GM18861 (cell line): ENCODE measurements at regions not wholly inside any gene's neighbourhood (a gene's known extent, or its start where the extent isn't known, plus 50 kb on each side); places are given as distances from the start of the nearest gene placed in this dataset.
A peak's percentile ranks its signal among the peaks of the same experiment; 100 is the strongest.
"Not testable (repeated sequence)": the region's sequence is repeated elsewhere in the genome, so short reads cannot be mapped to it uniquely, and the experiment has no call there.

ENCODE experiments used
- ATAC-seq: cut with Tn5 transposase; IDR thresholded peaks from one replicate; pipeline ENCODE4 v1.9.1; 2021; ENCODE audit not compliant: unreplicated experiment

DNA sequence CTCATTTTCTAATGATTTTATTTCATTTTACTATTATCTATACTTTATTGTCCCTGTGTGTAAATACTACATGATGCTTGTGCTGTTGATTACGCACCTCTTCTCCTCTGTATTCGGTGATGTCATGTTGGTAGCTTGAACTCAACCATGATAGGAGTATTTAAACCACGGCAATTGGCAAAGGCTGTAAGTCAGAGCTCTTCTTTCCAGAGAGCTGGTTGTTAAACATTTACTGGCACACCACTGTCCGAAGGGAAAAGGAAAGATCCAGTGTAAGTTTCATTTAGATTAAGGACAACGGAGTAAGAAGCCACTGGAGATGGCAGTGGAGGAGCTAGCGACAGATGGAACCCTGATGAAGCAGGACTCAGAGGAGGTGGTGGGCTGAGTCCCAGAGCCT lies 93.4 kb upstream of the KCNE2 start:
- ATAC-seq = no peak

DNA sequence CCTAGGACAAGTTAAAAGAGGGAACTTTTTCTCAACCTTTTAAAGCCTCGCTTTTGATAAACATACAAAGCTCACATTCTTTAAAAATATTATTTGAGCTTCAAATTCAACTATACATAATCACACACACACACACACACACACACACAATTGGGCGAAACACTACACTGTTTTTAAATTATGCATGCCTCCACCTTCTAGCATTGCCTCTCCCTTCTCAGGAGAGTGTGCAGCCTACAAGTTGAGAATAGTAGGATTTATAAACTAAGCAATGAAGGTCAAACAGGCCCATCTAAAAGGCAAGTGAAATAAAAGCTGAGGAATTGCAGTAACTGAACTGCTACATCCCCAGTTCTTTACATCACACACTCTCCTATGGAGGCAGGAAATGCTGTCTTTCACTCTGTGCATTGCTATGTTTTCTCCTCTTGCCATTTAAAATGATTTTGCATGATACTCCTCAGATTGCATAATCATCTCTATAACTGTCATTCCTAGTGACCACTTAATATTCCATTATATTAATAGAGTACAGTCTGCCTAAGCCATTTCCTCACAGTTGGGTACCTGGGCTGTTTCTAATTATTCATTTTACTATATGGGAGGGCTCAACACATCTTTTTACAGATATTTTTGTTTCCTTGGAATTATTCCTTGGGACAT lies 92.5 kb upstream of the KCNE2 start:
- ATAC-seq = no peak

DNA sequence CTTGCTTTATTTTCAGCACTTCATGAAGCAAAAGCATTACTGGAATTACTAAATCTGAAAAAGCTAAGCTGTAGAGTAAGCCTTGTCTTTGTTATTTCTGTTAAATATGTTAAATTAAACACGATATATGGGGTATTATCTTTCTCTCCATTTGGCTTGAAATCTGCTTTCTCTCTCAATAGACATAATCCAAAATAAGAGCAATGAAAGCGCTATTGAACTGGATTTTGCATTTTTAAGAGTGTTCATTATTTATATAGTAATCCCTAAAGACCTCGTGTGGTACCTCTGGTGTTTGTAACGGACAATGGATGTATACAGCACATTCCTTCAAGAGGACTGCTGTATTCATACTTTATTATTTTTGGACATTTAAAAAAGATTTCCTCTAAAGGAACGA lies 91.5 kb upstream of the KCNE2 start:
- ATAC-seq = no peak

DNA sequence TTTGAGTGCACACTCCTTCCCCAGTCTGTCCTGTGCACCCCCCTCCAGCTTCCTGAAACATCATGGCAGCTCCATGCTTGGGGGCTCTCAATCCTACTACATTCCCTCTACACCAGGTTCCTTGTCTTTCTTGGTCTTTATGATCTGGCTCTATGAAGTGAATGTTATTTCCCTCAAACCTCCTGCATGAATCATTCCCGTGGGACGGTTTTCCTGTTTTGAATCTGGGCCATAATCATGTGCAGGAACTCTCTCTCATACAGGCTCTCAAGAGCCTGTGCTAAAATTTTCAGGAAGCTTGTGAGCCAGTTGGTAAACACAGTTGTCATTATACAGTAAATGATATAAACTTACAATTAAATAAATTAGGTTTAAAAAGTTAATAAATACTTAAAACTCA lies 89.8 kb upstream of the KCNE2 start:
- ATAC-seq = no peak

DNA sequence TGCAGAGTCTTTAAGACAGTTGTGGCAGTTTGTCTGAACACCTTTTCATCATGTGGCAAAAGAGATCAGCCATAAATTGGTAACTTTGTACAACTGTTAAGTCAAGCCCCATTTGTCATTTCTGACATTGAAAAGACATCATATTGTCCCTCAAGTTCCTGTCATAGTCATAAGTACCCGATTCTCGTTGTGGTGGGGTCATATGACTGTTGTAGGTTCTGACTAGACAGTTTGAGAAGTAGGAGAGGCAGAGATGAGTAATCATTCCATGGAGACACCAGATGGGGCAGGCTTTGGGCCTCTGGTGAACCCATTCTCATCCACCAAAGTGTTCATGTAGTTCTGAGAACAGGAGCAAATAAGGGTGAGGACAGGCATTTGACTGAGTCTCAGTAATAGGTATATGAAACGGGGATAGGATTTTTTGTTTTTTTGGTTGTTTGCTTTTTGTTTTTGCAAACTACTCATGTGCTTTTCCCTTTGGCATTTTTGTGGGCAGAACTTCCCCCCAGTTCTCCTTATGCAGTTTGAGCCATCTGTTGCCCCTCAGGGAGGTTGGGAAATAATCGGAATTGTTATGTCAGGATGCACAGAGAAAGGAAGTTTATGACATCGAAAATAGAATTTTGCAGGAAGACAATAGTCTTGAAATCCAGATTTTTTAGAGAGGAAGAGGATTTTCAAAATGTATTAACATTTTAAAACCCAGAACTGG lies 86.9 kb upstream of the KCNE2 start:
- peak; percentile 42 for ATAC-seq

DNA sequence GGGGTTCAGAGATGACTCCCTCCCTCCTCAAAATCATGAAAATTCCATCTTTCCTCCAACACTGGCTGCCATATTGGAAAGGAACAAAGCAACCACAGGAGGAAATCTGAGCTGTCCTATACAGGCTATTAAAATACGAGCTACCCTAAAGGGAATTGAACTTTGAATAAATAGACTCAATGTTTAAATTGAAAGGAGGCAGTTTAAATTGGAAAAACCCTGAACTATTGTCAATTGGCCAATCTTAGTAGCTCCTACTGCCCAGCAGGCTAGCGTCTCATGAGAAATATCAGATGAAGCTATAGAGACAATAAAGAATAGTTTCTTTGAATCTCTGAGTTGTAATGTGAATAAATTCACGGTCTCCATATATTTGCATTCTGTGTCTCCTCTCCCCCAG lies 85.4 kb upstream of the KCNE2 start:
- no peak for ATAC-seq

DNA sequence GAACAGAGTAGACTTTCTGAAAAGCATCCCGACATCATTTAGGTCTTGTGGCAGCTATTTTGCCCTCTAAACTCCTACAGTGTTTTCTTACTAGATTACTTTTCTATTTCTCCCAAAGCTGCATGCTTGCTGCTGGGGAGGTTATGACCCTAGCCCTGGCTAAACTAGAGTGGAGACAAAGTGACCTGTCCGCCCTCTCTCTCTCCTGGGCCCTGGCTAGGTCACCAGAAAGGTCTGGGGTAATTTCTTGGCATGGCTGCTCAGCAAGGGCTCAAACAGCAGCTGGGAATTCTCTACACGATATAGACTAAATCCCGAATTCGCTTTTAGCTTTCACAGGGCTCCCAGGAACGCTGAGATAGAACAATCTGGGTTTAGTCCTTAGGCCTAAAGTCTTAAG lies 84.5 kb upstream of the KCNE2 start:
- no peak for ATAC-seq

DNA sequence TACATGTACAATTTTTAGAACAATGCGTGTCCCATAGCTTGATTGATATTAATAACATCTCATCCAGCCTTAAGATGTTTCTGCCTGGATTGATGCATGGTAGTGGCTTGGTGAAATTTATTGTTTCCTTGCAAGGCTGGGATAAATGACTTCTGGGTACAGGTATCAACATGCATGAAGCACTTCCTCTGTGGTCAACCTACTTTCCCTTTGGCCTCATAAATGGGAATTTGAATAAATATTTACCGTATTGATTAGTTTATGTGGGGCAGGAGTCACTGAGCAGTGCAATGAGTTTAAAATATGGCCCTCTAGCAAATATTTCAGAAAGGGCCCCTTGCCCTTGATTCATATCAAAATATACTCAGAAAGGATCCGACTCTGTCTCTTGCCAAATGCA lies 83.9 kb upstream of the KCNE2 start:
- no peak for ATAC-seq

DNA sequence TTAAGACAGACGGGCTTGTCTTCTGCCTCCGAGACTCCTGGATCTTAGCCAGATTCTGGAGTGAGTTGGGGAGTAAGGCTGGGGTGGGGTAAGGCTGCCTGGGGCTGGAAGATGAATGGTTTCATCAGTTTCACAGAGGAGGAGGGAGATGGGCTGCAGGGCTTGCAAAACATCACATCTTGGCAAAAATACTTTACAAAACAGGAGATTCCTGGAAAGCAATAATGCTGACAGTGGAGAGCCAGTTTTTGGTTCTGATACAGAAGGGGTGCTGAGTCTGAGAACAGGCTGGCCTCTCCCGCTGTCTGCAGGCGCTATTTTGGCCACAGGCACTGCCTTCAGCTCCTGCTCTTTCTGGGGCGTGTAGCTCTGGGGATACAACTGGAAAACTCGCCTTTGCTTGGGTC lies 83.4 kb upstream of the KCNE2 start:
- ATAC-seq = no peak

DNA sequence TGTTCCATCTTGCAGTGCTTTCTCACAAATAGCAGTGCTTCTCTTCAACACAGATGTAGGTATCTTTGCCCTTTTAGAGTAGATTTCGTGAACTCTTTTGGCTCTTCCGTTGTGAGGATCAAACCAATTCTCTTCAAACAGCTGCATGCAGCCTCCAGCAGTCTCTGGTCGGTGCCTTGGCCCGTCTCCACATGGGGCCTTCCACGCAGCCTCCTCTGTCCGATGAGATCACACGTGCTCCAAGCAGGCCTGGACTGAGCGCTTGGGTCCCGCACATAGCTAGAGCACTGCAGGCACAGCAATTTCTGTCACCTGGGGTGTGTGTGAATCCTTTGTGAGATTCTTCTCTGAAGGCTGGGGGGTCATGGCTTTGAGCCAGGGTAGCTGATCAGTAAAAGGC lies 82.8 kb upstream of the KCNE2 start:
- no peak for ATAC-seq

DNA sequence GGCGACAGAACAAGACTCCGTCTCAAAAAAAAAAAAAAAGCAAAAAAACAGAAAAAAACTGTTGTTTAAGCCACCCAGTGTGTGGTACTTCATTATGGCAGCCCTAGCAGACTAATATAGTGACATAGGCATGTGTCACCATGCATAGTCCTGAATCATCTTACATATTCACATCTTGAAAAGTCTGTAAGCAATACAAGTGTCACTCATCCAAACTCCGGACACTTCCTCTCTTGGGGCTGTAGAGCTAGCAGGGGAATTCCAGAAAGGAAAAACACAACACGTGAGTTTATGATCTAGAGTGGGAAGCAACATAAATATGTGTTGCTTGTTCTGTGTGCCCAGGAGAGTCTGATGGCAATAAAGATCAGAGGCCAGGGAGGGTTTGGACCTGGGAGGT lies 81.6 kb upstream of the KCNE2 start:
- no peak for ATAC-seq

DNA sequence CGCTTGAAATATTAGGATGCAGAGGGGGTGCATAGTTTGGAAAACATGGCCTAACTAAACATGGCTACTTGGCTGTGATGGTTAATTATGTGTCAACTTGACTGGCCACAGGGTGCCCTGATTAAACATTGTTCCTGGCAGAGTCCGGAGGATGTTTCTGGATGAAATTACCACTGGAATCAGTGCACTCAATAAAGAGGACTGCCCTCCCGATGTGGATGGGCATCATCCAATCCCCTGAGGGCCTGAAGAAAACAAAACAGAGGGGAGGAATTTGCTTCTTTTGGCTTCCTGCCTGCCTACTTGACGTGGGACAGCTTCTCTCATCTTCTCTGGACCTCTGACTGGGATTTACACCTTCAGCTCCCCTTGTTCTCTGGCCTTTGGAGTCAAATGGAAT lies 79.1 kb upstream of the KCNE2 start:
- no peak for ATAC-seq

DNA sequence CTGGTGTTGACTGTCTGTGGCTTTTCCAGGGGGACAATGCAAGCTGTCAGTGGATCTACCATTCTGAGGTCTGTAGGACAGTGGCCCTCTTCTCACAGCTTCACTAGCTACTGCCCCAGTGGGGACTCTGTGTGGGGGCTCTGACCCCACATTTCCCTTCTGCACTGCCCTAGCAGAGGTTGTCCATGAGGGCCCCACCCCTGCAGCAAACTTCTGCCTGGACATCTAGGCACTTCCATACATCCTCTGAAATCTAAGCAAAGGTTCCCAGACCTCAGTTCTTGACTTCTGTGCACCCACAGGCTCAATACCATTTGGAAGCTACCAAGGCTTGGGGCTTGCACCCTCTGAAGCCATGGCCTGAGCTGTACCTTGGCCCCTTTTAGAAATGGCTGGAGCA lies 75.8 kb upstream of the KCNE2 start:
- not testable (repeated sequence) for ATAC-seq

DNA sequence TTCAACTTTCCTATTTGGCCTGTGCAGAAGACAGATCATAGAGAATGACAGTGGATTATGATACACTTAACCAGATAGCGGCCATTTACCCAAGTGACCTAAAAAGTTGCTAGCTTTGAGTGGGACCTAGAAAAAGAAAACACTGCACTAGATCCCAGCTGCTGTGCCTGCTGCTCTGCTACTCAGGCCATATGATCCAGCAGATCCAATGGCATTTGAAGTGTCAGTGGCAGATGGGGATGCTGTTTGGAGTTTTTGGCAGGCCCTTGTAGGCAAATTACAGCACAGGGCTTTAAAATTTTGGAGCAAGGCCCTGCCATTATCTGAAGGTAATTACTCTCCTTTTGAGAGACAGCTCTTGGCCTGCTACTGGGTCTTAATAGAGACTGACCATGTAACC lies 74.0 kb upstream of the KCNE2 start:
- ATAC-seq = no peak

DNA sequence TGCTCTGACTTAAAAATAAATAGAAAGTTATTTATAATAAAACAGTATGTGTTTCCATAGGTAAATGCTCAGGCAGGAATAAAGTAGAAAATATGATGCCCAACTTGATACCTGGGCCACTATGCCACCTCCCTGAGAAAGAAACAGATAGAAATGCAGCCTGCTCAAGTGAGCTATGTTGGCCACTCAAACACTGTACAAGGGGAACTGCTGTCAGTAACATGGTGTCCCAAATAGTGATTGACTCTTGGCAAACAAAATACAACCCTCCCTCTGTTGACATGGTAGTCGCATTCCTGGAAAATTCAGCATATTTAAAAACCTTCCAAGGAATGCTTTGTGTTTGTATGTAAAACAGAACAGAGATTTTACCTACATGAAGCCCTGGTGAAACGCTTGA lies 66.9 kb upstream of the KCNE2 start:
- ATAC-seq = no peak

DNA sequence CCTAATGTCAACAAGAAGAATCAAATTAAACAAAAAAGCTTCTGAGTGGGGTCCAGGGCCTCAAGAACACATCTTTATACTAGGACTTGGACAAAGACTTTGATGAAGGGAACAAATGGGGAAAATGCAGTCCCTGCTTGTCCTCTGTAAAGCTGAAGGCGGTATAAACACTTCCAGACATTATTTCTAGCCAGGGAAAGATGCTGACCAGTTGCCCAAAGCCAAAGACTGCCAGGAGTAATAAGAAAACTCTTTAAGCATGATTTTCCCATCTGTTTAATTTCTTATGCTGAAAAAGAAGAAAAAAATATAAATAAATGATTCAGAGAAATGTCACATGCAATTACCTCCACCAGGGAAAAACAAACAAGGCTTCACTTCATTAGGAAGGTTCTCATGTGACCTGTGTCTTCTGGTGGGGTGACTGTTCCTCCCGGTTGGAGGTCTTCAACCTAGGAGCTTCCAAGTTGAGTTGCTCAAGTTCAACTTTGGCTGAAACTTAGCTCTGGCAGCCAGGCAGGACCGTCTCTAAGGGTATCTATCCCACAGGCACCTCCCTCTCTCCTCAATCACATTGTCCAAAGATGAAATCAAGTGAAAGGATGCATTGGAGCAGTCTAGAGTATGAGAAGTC lies 65.2 kb upstream of the KCNE2 start:
- no peak for ATAC-seq

DNA sequence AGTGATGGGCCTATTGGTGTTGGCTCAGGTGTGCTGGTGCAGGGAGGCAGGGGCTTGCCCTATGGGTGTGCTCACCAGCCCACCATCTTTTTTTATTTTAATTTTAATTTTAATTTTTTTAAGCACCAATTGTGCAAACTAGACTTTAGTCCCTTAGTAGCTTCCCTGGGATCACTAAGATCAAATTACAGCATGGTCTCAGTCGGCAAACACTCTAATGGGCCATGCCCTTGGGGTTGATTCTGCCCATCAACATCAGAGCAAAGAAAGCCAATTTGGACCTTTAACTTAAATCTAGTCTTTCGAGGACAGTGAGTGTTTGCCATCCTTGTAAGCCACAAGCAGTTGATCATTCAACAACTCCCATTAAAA lies 64.7 kb upstream of the KCNE2 start:
- ATAC-seq = no peak

DNA sequence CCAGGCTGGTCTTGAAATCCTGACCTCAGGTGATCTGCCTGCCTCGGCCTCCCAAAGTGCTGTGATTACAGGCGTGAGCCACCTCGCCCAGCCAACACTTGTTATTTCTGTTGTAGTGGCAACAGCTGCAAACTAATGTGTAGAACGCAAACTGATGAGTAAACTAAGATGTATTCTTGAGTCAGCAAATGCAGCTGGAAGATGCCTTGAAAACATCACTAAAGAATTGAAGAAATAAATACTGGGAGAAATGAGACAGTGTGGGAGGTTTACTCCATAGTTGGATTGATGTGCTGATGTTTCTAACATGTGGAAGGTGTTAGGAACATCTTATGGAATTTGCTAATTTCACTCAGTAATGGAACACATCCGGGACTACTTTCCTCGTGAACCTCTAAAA lies 61.3 kb upstream of the KCNE2 start:
- ATAC-seq = no peak

DNA sequence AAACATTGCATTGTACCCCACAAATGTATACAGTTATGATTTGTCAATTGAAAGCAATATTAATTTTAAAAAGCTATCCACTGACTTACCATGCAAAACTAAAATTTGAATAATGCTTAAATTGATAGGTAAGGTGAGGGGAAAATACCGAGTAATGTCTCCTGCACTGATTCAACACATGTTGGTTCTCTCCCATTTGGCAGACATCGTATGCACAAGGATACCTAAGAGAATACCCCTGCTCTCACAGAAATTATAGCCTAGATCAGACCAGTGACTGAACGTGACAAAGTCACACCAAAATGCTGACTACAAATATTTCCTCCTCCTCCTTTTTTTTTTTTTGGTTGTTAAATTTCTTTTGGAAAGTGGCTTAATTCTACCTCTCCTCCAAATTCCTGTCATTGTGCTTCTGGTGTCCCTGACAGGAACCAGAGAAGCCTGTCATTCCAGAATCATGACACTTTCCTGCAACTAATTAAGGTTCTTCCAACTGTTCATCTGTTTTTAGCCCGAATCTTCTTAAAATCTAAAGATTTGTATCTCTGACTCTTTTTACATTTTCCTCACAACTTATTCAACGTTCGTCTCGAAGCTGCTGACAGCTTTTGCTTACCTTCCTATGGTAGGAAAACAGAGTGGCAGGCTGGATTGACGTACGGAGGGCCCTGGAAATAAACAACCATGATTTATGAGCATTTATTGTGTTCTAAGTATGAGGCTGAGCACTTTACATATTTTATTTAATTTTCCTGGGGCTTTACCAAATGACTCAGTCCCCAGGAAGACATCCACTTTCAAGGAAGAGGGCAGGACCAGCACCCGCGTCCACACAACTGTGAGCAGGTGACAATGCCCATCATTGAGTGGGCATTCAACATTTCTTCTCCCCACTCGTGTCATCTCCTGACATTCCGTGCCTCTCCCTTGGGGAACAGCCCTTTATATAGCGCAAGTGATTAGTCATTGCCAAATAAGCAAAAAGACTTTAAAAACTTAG lies 57.9 kb upstream of the KCNE2 start:
- ATAC-seq = no peak

DNA sequence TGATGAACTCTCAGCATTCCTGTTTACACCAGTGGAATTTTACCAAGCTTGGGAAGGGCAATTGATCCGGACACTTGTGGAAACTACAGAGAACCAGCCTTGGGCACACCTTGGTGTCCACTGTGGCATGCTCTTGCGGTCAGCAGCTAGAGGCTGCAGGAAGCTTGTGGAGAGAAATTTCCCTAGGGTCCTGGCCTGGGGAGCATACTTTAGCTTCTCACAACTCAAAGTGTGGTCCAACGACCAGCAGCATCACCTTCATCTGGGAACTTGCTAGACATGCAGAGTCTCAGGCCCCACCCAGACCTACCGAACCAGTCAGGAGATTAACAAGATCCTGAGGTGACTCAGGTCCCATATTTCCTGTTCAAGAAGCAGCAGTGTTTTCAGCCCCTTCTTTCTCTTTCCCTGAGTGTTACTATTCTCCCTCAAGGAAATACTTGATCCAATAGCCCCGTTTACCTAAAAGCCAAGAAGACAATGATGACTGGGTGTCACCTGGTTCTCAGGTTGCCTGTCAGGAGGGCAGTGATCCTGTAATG lies 55.7 kb upstream of the KCNE2 start:
- no peak for ATAC-seq
